H1 (cell line): ENCODE measurements at regions not wholly inside any gene's neighbourhood (a gene's known extent, or its start where the extent isn't known, plus 50 kb on each side); places are given as distances from the start of the nearest gene placed in this dataset.

Source experiments
- SUZ12 ChIP-seq: fragments of 200-600 bp; sonication (generic); IDR thresholded peaks from 2 replicates; pipeline ENCODE4 v1.6.1; 2012; ENCODE audit warnings: mild to moderate bottlenecking, inconsistent platforms, low read length, moderate library complexity, mixed read lengths

GRCh38 chr16:5527817-5528216 lies 430.2 kb upstream of the EEF2KMT start (continued):
- no peak for TF ChIP-seq SUZ12
